Hepatocyte (in vitro differentiated cells): ENCODE measurements at regions not wholly inside any gene's neighbourhood (a gene's known extent, or its start where the extent isn't known, plus 50 kb on each side); places are given as distances from the start of the nearest gene placed in this dataset.

Source experiments
- DNase-seq: peaks from one replicate; pipeline ENCODE4 v3.0.0-alpha.2; 2016; ENCODE audit warnings: low spot score
- H2AFZ ChIP-seq: fragments of 200-600 bp; sonication (generic); 2 replicates; pipeline ENCODE4 v1.6.0; 2016; ENCODE audit warnings: antibody characterized with exemption, mild to moderate bottlenecking
- H3K27ac ChIP-seq: fragments of 200-600 bp; sonication (generic); 2 replicates; pipeline ENCODE4 v1.5.1; 2016; ENCODE audit warnings: mild to moderate bottlenecking
- H3K27me3 ChIP-seq: fragments of 200-600 bp; sonication (generic); 2 replicates; pipeline ENCODE4 v1.6.1; 2016
- H3K36me3 ChIP-seq: fragments of 200-600 bp; sonication (generic); replicated peaks from 2 replicates; pipeline ENCODE4 v1.5.1; 2016; ENCODE audit warnings: low read depth; ENCODE audit not compliant: insufficient read depth
- H3K4me1 ChIP-seq: fragments of 200-600 bp; sonication (generic); 2 replicates; pipeline ENCODE4 v1.5.1; 2016; ENCODE audit warnings: mild to moderate bottlenecking, moderate library complexity; ENCODE audit not compliant: insufficient read depth
- H3K4me2 ChIP-seq: fragments of 200-600 bp; sonication (generic); 2 replicates; pipeline ENCODE4 v1.6.0; 2016
- H3K4me3 ChIP-seq: fragments of 200-600 bp; sonication (generic); 2 replicates; pipeline ENCODE4 v1.5.1; 2016; ENCODE audit warnings: mild to moderate bottlenecking
- H3K79me2 ChIP-seq: fragments of 200-600 bp; sonication (generic); 2 replicates; pipeline ENCODE4 v1.6.0; 2017; ENCODE audit warnings: mild to moderate bottlenecking
- H3K9me2 ChIP-seq: fragments of 200-600 bp; sonication (generic); replicated peaks from 2 replicates; pipeline ENCODE4 v1.6.0; 2017; ENCODE audit warnings: mild to moderate bottlenecking; ENCODE audit not compliant: insufficient read depth
- H3K9me3 ChIP-seq: fragments of 200-600 bp; sonication (generic); 2 replicates; pipeline ENCODE4 v1.5.1; 2016; ENCODE audit warnings: low read depth, mild to moderate bottlenecking
- H4K20me1 ChIP-seq: fragments of 200-600 bp; sonication (generic); 2 replicates; pipeline ENCODE4 v1.6.0; 2016; ENCODE audit warnings: mild to moderate bottlenecking; ENCODE audit not compliant: insufficient read depth, poor library complexity, severe bottlenecking
- EZH2 ChIP-seq: fragments of 200-600 bp; sonication (generic); IDR thresholded peaks from 2 replicates; pipeline ENCODE4 v1.6.1; 2016; ENCODE audit warnings: antibody characterized with exemption, mild to moderate bottlenecking, borderline replicate concordance
- EZH2phosphoT487 ChIP-seq: fragments of 200-600 bp; sonication (generic); IDR thresholded peaks from one replicate; pipeline ENCODE4 v1.6.1; 2018; ENCODE audit warnings: antibody characterized with exemption, mild to moderate bottlenecking, low read depth, moderate library complexity; ENCODE audit not compliant: unreplicated experiment, severe bottlenecking
- WGBS: methylation state at CpG from one replicate; pipeline ENCODE4 v1.1.6; 2016; ENCODE audit warnings: low lambda C conversion rate; ENCODE audit errors: missing lambda C conversion rate; 5-methylcytosine and 5-hydroxymethylcytosine counted together
- TF ChIP-seq, protein P1 (sequence below): fragments of 200-600 bp; sonication (generic); IDR thresholded peaks from 2 replicates; pipeline ENCODE4 v1.5.1; 2016; ENCODE audit warnings: antibody characterized with exemption, mild to moderate bottlenecking; ENCODE audit not compliant: poor library complexity

GRCh38 chr6:119917186-119917585, 567.6 kb upstream of the MAN1A1 start:
- no peaks in the 10 kb centered on the region for H4K20me1 ChIP-seq
- no peak overlapping the region for H3K4me2 ChIP-seq
- TF ChIP-seq, protein P1, sequence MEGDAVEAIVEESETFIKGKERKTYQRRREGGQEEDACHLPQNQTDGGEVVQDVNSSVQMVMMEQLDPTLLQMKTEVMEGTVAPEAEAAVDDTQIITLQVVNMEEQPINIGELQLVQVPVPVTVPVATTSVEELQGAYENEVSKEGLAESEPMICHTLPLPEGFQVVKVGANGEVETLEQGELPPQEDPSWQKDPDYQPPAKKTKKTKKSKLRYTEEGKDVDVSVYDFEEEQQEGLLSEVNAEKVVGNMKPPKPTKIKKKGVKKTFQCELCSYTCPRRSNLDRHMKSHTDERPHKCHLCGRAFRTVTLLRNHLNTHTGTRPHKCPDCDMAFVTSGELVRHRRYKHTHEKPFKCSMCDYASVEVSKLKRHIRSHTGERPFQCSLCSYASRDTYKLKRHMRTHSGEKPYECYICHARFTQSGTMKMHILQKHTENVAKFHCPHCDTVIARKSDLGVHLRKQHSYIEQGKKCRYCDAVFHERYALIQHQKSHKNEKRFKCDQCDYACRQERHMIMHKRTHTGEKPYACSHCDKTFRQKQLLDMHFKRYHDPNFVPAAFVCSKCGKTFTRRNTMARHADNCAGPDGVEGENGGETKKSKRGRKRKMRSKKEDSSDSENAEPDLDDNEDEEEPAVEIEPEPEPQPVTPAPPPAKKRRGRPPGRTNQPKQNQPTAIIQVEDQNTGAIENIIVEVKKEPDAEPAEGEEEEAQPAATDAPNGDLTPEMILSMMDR: no peak
- TF ChIP-seq EZH2 (no peak), EZH2phosphoT487 (no peak)
- no peak overlapping the region for H2AFZ ChIP-seq
- DNase-seq: no peak
- no peak overlapping the region for H3K4me3 ChIP-seq
- H3K9me3 ChIP-seq: peaks cover 2% of the 10 kb centered on the region
- 90% methylated on average over 1 of the region's 1 CpG for WGBS
- no peaks in the 10 kb centered on the region for H3K79me2 ChIP-seq
- H3K9me2 ChIP-seq: no peaks in the 10 kb centered on the region
- H3K27ac ChIP-seq: no peak overlapping the region
- H3K27me3 ChIP-seq: no peaks in the 10 kb centered on the region
- no peaks in the 10 kb centered on the region for H3K4me1 ChIP-seq
- no peaks in the 10 kb centered on the region for H3K36me3 ChIP-seq

DNA sequence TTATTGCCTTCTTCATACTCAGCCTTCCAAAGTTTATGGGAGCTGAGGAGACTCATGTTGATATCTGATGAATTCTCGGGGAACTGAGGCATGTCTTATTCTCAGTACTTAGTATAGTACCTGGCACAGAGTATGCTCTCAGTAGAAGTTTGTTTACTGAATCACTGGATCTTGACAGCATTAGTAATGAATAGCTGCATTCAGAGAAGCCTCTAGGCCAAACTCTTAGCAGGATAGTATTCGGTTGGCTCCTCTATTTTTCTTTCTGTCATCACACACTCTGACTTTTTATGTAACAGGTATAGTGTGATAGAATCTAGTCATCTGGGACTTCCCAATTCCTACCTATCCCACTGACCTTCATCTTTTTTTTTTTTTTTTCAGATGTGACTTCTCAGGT, 566.4 kb upstream of the MAN1A1 start:
- H3K27ac ChIP-seq: no peak overlapping the region
- no peaks in the 10 kb centered on the region for H3K27me3 ChIP-seq
- H3K9me2 ChIP-seq: no peaks in the 10 kb centered on the region
- no peak for DNase-seq
- no peaks in the 10 kb centered on the region for H3K79me2 ChIP-seq
- no peaks in the 10 kb centered on the region for H4K20me1 ChIP-seq
- H3K4me3 ChIP-seq: no peak overlapping the region
- WGBS: 71% methylated on average over 2 of the region's 2 CpGs
- no peak overlapping the region for H3K4me2 ChIP-seq
- no peaks in the 10 kb centered on the region for H3K9me3 ChIP-seq
- no peak overlapping the region for H2AFZ ChIP-seq
- no peaks in the 10 kb centered on the region for H3K4me1 ChIP-seq
- TF ChIP-seq, protein P1: no peak
- TF ChIP-seq EZH2 (no peak), EZH2phosphoT487 (no peak)
- no peaks in the 10 kb centered on the region for H3K36me3 ChIP-seq

DNA sequence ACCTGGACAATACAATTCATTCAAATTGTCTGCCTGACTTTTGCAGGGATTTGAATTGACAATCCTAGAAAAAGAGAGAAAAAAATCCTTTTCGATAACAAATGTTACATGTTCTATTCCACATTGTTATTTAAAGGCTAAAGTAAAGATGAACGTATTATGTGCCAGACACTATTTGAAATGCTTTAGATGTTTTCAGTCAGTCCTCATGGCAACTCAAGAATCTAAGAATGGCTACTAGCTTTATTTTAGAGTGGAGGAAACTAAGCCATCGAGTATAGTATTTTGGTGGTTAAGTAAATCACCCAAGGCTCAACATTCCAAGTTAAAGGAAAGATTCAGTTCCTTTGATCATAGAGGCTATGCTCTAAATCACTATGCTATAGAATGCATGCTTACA, 558.6 kb upstream of the MAN1A1 start:
- Histone ChIP-seq H3K36me3 (no peaks in the 10 kb centered on the region), H3K27ac (no peak overlapping the region), H3K4me2 (no peak overlapping the region), H3K9me3 (no peaks in the 10 kb centered on the region), H3K27me3 (no peaks in the 10 kb centered on the region), H3K9me2 (no peaks in the 10 kb centered on the region), H3K79me2 (no peaks in the 10 kb centered on the region), H4K20me1 (no peaks in the 10 kb centered on the region), H2AFZ (no peak overlapping the region), H3K4me3 (no peak overlapping the region), H3K4me1 (no peaks in the 10 kb centered on the region)
- 55% methylated on average over 3 of the region's 3 CpGs for WGBS
- no peak for DNase-seq
- TF ChIP-seq, protein P1: no peak
- TF ChIP-seq EZH2: no peak
- TF ChIP-seq EZH2phosphoT487: no peak

DNA sequence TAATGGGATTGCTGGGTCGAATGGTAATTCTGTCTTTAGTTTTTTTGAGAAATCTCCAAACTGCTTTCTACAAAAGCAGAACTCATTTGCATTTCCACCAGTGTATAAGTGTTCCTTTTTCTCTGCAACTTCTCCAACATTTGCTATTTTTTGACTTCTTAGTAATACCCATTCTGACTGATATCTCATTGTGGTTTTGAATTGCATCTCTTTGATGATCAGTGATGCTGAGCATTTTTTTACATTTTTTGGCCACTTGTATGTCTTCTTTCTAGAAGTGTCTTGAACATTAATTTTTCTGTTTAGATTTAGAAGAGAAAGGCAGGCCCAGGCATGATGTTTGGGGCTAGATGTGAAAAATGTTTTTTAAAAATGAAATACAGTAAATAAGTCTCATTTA, 553.1 kb upstream of the MAN1A1 start:
- no peak for TF ChIP-seq EZH2
- TF ChIP-seq EZH2phosphoT487: no peak
- TF ChIP-seq, protein P1: no peak
- Histone ChIP-seq H4K20me1 (no peaks in the 10 kb centered on the region), H3K4me3 (no peak overlapping the region), H3K79me2 (no peaks in the 10 kb centered on the region), H3K4me2 (no peak overlapping the region), H2AFZ (no peak overlapping the region), H3K9me3 (no peaks in the 10 kb centered on the region), H3K36me3 (no peaks in the 10 kb centered on the region), H3K27me3 (no peaks in the 10 kb centered on the region), H3K9me2 (no peaks in the 10 kb centered on the region), H3K4me1 (no peaks in the 10 kb centered on the region), H3K27ac (no peak overlapping the region)
- WGBS: 78% methylated on average over 1 of the region's 1 CpG
- DNase-seq: no peak
